Neuronal stem cell (in vitro differentiated cells): ENCODE measurements at regions not wholly inside any gene's neighbourhood (a gene's known extent, or its start where the extent isn't known, plus 50 kb on each side); places are given as distances from the start of the nearest gene placed in this dataset.
A peak's percentile ranks its signal among the peaks of the same experiment; 100 is the strongest.

Source experiments
- DNase-seq: peaks from one replicate; pipeline ENCODE4 v3.0.0-alpha.2; 2013; ENCODE audit warnings: low spot score
- H2AFZ ChIP-seq: one replicate; pipeline ENCODE4 v1.6.1; 2013; ENCODE audit warnings: mild to moderate bottlenecking, low read length, inconsistent platforms
- H2AK5ac ChIP-seq: 2 replicates; pipeline ENCODE4 v1.6.1; 2013; ENCODE audit warnings: low read depth, mild to moderate bottlenecking, inconsistent platforms, low read length, moderate library complexity, mixed read lengths
- H2BK120ac ChIP-seq: 2 replicates; pipeline ENCODE4 v1.6.1; 2013; ENCODE audit warnings: low read depth, mild to moderate bottlenecking, inconsistent platforms, low read length, moderate library complexity, mixed read lengths
- H2BK12ac ChIP-seq: one replicate; pipeline ENCODE4 v1.6.1; 2013; ENCODE audit warnings: low read length, inconsistent platforms
- H2BK15ac ChIP-seq: 2 replicates; pipeline ENCODE4 v1.6.1; 2013; ENCODE audit warnings: mild to moderate bottlenecking, low read length, inconsistent platforms, mixed read lengths
- H2BK5ac ChIP-seq: one replicate; pipeline ENCODE4 v1.6.1; 2013; ENCODE audit warnings: inconsistent platforms, mild to moderate bottlenecking, low read length, moderate library complexity
- H3K14ac ChIP-seq: one replicate; pipeline ENCODE4 v1.6.1; 2013; ENCODE audit warnings: low read length, inconsistent platforms
- H3K18ac ChIP-seq: 2 replicates; pipeline ENCODE4 v1.6.1; 2013; ENCODE audit warnings: low read length, inconsistent platforms
- H3K23ac ChIP-seq: 2 replicates; pipeline ENCODE4 v1.6.1; 2013; ENCODE audit warnings: low read depth, mild to moderate bottlenecking, mixed read lengths, low read length, inconsistent platforms; ENCODE audit not compliant: poor library complexity
- H3K27ac ChIP-seq: replicated peaks from 3 replicates; pipeline ENCODE4 v1.5.1; 2013; ENCODE audit warnings: low read length, inconsistent platforms
- H3K27me3 ChIP-seq, 3 experiments: 2 replicates each; pipeline ENCODE4 v1.6.1; 2013; ENCODE audit warnings: low read length in 3 of 3, mild to moderate bottlenecking in 2 of 3, inconsistent platforms in 1 of 3, low read depth in 1 of 3, mixed read lengths in 1 of 3, moderate library complexity in 1 of 3; ENCODE audit not compliant: control insufficient read depth in 3 of 3, insufficient read depth in 3 of 3
- H3K36me3 ChIP-seq, 2 donors: replicated peaks in 1 of 2; 2 replicates each; pipeline ENCODE4 v1.6.1; 2013; ENCODE audit warnings: low read length in 2 of 2; ENCODE audit not compliant: control insufficient read depth in 2 of 2, insufficient read depth in 2 of 2
- H3K4ac ChIP-seq: 2 replicates; pipeline ENCODE4 v1.6.1; 2013; ENCODE audit warnings: inconsistent platforms, mild to moderate bottlenecking, low read length, moderate library complexity
- H3K4me1 ChIP-seq, 2 donors: 1 replicate in 1 of 2; 2 replicates in 1 of 2; pipeline ENCODE4 v1.6.1; 2013; ENCODE audit warnings: low read length in 2 of 2, low read depth in 1 of 2; ENCODE audit not compliant: control insufficient read depth in 2 of 2, insufficient read depth in 1 of 2
- H3K4me2 ChIP-seq: one replicate; pipeline ENCODE4 v1.6.1; 2013; ENCODE audit warnings: mild to moderate bottlenecking, low read length, inconsistent platforms; ENCODE audit not compliant: insufficient read depth, poor library complexity, severe bottlenecking
- H3K4me3 ChIP-seq, 2 donors: 2 replicates each; pipeline ENCODE4 v1.5.1; 2013; ENCODE audit warnings: low read length in 2 of 2, mild to moderate bottlenecking in 2 of 2, inconsistent platforms in 1 of 2, moderate library complexity in 1 of 2
- H3K79me1 ChIP-seq: one replicate; pipeline ENCODE4 v1.6.1; 2013; ENCODE audit warnings: low read depth, mild to moderate bottlenecking, inconsistent platforms, low read length, moderate library complexity
- H3K9ac ChIP-seq: one replicate; pipeline ENCODE4 v1.6.1; 2013; ENCODE audit warnings: mild to moderate bottlenecking, low read depth, low read length, inconsistent platforms; ENCODE audit not compliant: poor library complexity
- H3K9me3 ChIP-seq, 2 donors: replicated peaks in 1 of 2; 2 replicates each; pipeline versions ENCODE3 to v1.6.1; 2013; ENCODE audit warnings: low read length in 2 of 2, mild to moderate bottlenecking in 2 of 2, inconsistent platforms in 1 of 2, low read depth in 1 of 2, mixed read lengths in 1 of 2, moderate library complexity in 1 of 2; ENCODE audit not compliant: control insufficient read depth in 2 of 2, insufficient read depth in 1 of 2
- H4K8ac ChIP-seq: one replicate; pipeline ENCODE4 v1.6.1; 2013; ENCODE audit warnings: low read depth, mild to moderate bottlenecking, inconsistent platforms, low read length, moderate library complexity
- H4K91ac ChIP-seq: one replicate; pipeline ENCODE4 v1.6.1; 2013; ENCODE audit warnings: low read length, low read depth, mild to moderate bottlenecking, inconsistent platforms; ENCODE audit not compliant: poor library complexity
- WGBS, 2 donors: extraction: QIAGEN DNeasy Blood & Tissue Kit; methylation state at CpG; one replicate each; pipeline ENCODE4 v1.1.7; 2013; ENCODE audit warnings: missing lambda C conversion rate in 2 of 2, mixed read lengths in 1 of 2; ENCODE audit not compliant: insufficient read length in 2 of 2, insufficient replicate concordance in 1 of 2; ENCODE audit errors: extremely low coverage in 2 of 2; 5-methylcytosine and 5-hydroxymethylcytosine counted together

DNA sequence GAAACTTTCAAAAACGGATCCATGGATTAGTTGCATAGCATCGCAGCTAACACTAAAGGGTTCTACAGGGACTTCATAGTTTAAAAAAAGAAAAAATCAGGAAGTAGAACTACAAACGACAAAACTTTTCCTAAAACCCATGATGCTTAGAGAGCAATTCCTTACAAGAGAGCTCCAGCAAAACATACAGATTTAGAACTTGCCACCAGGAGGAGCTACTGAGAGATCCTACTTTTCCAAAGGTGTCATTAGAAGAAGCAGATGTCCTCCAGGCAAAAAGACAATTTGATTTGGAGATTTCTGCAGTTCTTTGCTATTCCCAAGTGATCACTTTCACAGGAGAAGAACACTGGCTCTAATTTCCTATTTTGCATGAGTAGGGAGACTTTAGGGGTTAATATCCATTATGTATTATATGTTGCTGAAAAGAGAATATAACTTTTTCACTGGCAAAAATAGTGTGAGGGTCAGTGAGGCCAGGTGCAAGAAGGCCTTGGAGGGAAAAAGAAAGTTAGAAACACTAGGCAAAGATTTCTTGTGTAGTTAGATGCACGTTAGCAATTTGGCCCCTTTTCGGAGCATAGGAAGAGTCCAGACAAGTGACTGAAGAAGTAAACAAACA, 436.2 kb downstream of the SUCLG1 start:
- no peak overlapping the region for H3K23ac ChIP-seq
- H3K4ac ChIP-seq, result no peak overlapping the region
- H3K9me3 ChIP-seq, result no peaks in the 10 kb centered on the region
- H2BK12ac ChIP-seq, result no peak overlapping the region
- H2BK120ac ChIP-seq, result no peak overlapping the region
- no peak overlapping the region for H3K4me3 ChIP-seq
- no peak overlapping the region for H4K8ac ChIP-seq
- DNase-seq, result peak; percentile 65
- no peak overlapping the region for H4K91ac ChIP-seq
- H3K18ac ChIP-seq, result no peak overlapping the region
- H3K4me2 ChIP-seq, result no peak overlapping the region
- H2AFZ ChIP-seq, result no peak overlapping the region
- no peaks in the 10 kb centered on the region for H3K4me1 ChIP-seq
- H2BK5ac ChIP-seq, result no peak overlapping the region
- H3K14ac ChIP-seq, result no peak overlapping the region
- H3K9ac ChIP-seq, result no peak overlapping the region
- no peaks in the 10 kb centered on the region for H3K27me3 ChIP-seq
- no peaks in the 10 kb centered on the region for H3K36me3 ChIP-seq
- H3K27ac ChIP-seq, result no peak overlapping the region
- H3K79me1 ChIP-seq, result no peaks in the 10 kb centered on the region
- no CpG with 5 or more reads among the region's 5 CpGs for WGBS, 2 donors
- no peak overlapping the region for H2AK5ac ChIP-seq
- H2BK15ac ChIP-seq, result no peak overlapping the region

- H3K4me2 ChIP-seq, result no peak overlapping the region
- H3K23ac ChIP-seq, result no peak overlapping the region
- no peak overlapping the region for H4K8ac ChIP-seq
- no peak overlapping the region for H4K91ac ChIP-seq
- H3K18ac ChIP-seq, result no peak overlapping the region
- no peaks in the 10 kb centered on the region for H3K9me3 ChIP-seq
- no peak overlapping the region for H2AFZ ChIP-seq
- no peak overlapping the region for H3K14ac ChIP-seq
- H3K27me3 ChIP-seq, result no peaks in the 10 kb centered on the region
- H3K27ac ChIP-seq, result no peak overlapping the region
- H2BK120ac ChIP-seq, result no peak overlapping the region
- no peak overlapping the region for H3K4me3 ChIP-seq
- no peaks in the 10 kb centered on the region for H3K36me3 ChIP-seq
- H3K4ac ChIP-seq, result no peak overlapping the region
- no peaks in the 10 kb centered on the region for H3K79me1 ChIP-seq
- no peak overlapping the region for H3K9ac ChIP-seq
- H3K4me1 ChIP-seq, result no peaks in the 10 kb centered on the region
- no peak overlapping the region for H2BK5ac ChIP-seq
- no peak overlapping the region for H2AK5ac ChIP-seq
- no peak overlapping the region for H2BK15ac ChIP-seq
- H2BK12ac ChIP-seq, result no peak overlapping the region
- no peak for DNase-seq
These were observed 442.1 kb downstream of the SUCLG1 start for GRCh38 chr2:84017010-84017409.

- H4K91ac ChIP-seq, result no peak overlapping the region
- no peaks in the 10 kb centered on the region for H3K27me3 ChIP-seq
- DNase-seq, result no peak
- no peaks in the 10 kb centered on the region for H3K79me1 ChIP-seq
- no peak overlapping the region for H3K27ac ChIP-seq
- no peak overlapping the region for H3K4me3 ChIP-seq
- no peak overlapping the region for H3K14ac ChIP-seq
- H3K9ac ChIP-seq, result no peak overlapping the region
- H3K36me3 ChIP-seq, result no peaks in the 10 kb centered on the region
- H3K4ac ChIP-seq, result no peak overlapping the region
- H3K4me2 ChIP-seq, result no peak overlapping the region
- no peak overlapping the region for H2AK5ac ChIP-seq
- H3K18ac ChIP-seq, result no peak overlapping the region
- no peaks in the 10 kb centered on the region for H3K9me3 ChIP-seq
- H2BK5ac ChIP-seq, result no peak overlapping the region
- no peak overlapping the region for H3K23ac ChIP-seq
- no peak overlapping the region for H2BK15ac ChIP-seq
- no peak overlapping the region for H2BK12ac ChIP-seq
- no peak overlapping the region for H2BK120ac ChIP-seq
- H4K8ac ChIP-seq, result no peak overlapping the region
- WGBS, 2 donors, result no CpG with 5 or more reads among the region's 5 CpGs
- H3K4me1 ChIP-seq, result no peaks in the 10 kb centered on the region
- no peak overlapping the region for H2AFZ ChIP-seq
These were observed 442.9 kb downstream of the SUCLG1 start for GRCh38 chr2:84016183-84016582.

DNA sequence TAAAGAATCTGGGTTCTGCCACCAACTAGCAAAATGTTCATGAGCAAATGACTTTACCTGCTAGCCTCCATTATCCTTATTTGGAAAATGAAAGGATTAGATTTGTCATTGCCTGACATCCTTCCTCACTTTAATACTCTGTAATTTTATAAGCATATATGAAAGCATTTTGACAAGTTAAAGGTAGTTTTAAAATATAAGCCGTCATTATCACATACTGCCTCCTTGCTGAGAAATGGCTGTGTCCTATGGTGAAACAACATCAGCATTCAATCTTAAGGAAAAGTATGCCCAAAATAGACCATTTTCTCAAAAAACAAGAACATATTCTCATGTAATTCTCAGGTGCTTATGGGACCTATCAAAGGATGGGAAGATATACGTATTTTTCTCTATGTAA, 461.2 kb downstream of the SUCLG1 start:
- Histone ChIP-seq H3K4me2 (no peak overlapping the region), H2AK5ac (no peak overlapping the region), H3K79me1 (no peaks in the 10 kb centered on the region), H2BK15ac (no peak overlapping the region), H3K14ac (no peak overlapping the region), H3K18ac (no peak overlapping the region), H2BK12ac (no peak overlapping the region), H3K9ac (no peak overlapping the region), H2BK120ac (no peak overlapping the region), H3K4ac (no peak overlapping the region), H3K36me3 (no peaks in the 10 kb centered on the region), H2BK5ac (no peak overlapping the region), H3K23ac (no peak overlapping the region), H3K4me1 (no peaks in the 10 kb centered on the region), H3K9me3 (no peaks in the 10 kb centered on the region), H3K27ac (no peak overlapping the region), H4K91ac (no peak overlapping the region), H3K27me3 (no peaks in the 10 kb centered on the region), H3K4me3 (no peak overlapping the region), H4K8ac (no peak overlapping the region), H2AFZ (no peak overlapping the region)
- whole genome bisulfite sequencing, 2 donors, result no CpG with 5 or more reads among the region's 2 CpGs
- no peak for DNase-seq
